Ascending aorta (tissue), 2 donors: ENCODE measurements at regions not wholly inside any gene's neighbourhood (a gene's known extent, or its start where the extent isn't known, plus 50 kb on each side); places are given as distances from the start of the nearest gene placed in this dataset.

ENCODE experiments used
- DNase-seq, 2 donors: peaks; one replicate each; pipeline ENCODE4 v3.0.0-alpha.2; 2019; ENCODE audit warnings: low spot score in 2 of 2
- H3K27ac ChIP-seq, 2 donors: fragments of 200-600 bp; sonication (generic); one replicate each; pipeline ENCODE4 v1.5.1; 2016 to 2017; ENCODE audit warnings: mild to moderate bottlenecking in 1 of 2
- H3K27me3 ChIP-seq: fragments of 200-600 bp; sonication (generic); one replicate; pipeline ENCODE4 v1.5.1; 2017
- H3K36me3 ChIP-seq, 2 donors: fragments of 200-600 bp; sonication (generic); one replicate each; pipeline ENCODE4 v1.5.1; 2016
- H3K4me1 ChIP-seq, 2 donors: fragments of 200-600 bp; sonication (generic); one replicate each; pipeline ENCODE4 v1.5.1; 2016 to 2017; ENCODE audit warnings: mild to moderate bottlenecking in 1 of 2
- H3K4me3 ChIP-seq, 2 donors: fragments of 200-600 bp; sonication (generic); one replicate each; pipeline ENCODE4 v1.5.1; 2016 to 2017; ENCODE audit warnings: mild to moderate bottlenecking in 1 of 2
- H3K9me3 ChIP-seq, 2 donors: fragments of 200-600 bp; sonication (generic); one replicate each; pipeline ENCODE4 v1.5.1; 2016
- CTCF ChIP-seq, 3 experiments: fragments of 200-600 bp in 2 of 3; fragments of 450-650 bp in 1 of 3; sonication (generic) in 2 of 3; IDR thresholded peaks; one replicate each; pipeline ENCODE4 v1.5.1; 2016 to 2019; ENCODE audit warnings: antibody characterized with exemption in 3 of 3, mild to moderate bottlenecking in 1 of 3, moderate library complexity in 1 of 3
- intact Hi-C: fragments of 100-400 bp; cut with DNase I; formaldehyde crosslinking; loops from one replicate; pipeline ENCODE4 v1.15.1; 2023

GRCh38 chr6:104183816-104184435 lies 675.8 kb downstream of the HACE1 start:
- no peaks in the 10 kb centered on the region for H3K4me1 ChIP-seq
- no peak overlapping the region for H3K4me3 ChIP-seq
- H3K9me3 ChIP-seq = no peaks in the 10 kb centered on the region
- intact Hi-C loops = no loop called here
- no peaks in the 10 kb centered on the region for H3K36me3 ChIP-seq
- no peaks in the 10 kb centered on the region for H3K27me3 ChIP-seq
- H3K27ac ChIP-seq = no peak overlapping the region
- TF ChIP-seq CTCF (IDR thresholded peaks at IDR 0.05) = no peak
- no peak for DNase-seq

GRCh38 chr6:104182811-104183210 lies 676.9 kb downstream of the HACE1 start:
- intact Hi-C loops = no loop called here
- TF ChIP-seq CTCF (IDR thresholded peaks at IDR 0.05) = no peak
- no peak overlapping the region for H3K27ac ChIP-seq
- H3K4me1 ChIP-seq = no peaks in the 10 kb centered on the region
- H3K4me3 ChIP-seq = no peak overlapping the region
- no peaks in the 10 kb centered on the region for H3K9me3 ChIP-seq
- H3K36me3 ChIP-seq = no peaks in the 10 kb centered on the region
- DNase-seq = no peak
- H3K27me3 ChIP-seq = no peaks in the 10 kb centered on the region

- Histone ChIP-seq H3K27ac (no peak overlapping the region), H3K9me3 (no peaks in the 10 kb centered on the region), H3K36me3 (no peaks in the 10 kb centered on the region), H3K4me1 (no peaks in the 10 kb centered on the region), H3K4me3 (no peak overlapping the region), H3K27me3 (no peaks in the 10 kb centered on the region)
- TF ChIP-seq CTCF (IDR thresholded peaks at IDR 0.05) = no peak
- DNase-seq = no peak
- intact Hi-C loops = no loop called here
These were observed 686.1 kb downstream of the HACE1 start for GRCh38 chr6:104173668-104174067.

- no peaks in the 10 kb centered on the region for H3K27me3 ChIP-seq
- H3K9me3 ChIP-seq = peaks cover 0 to 7% of the 10 kb centered on the region in 2 donors
- no peaks in the 10 kb centered on the region for H3K36me3 ChIP-seq
- intact Hi-C loops = no loop called here
- no peak for TF ChIP-seq CTCF (IDR thresholded peaks at IDR 0.05)
- no peaks in the 10 kb centered on the region for H3K4me1 ChIP-seq
- no peak overlapping the region for H3K4me3 ChIP-seq
- no peak overlapping the region for H3K27ac ChIP-seq
- no peak for DNase-seq
These were observed 689.3 kb downstream of the HACE1 start for GRCh38 chr6:104170401-104170800.

GRCh38 chr6:104166055-104166668 lies 693.6 kb downstream of the HACE1 start:
- H3K9me3 ChIP-seq = peaks cover 0 to 8% of the 10 kb centered on the region in 2 donors
- H3K4me3 ChIP-seq = no peak overlapping the region
- intact Hi-C loops = no loop called here
- TF ChIP-seq CTCF (IDR thresholded peaks at IDR 0.05) = no peak
- H3K27ac ChIP-seq = no peak overlapping the region
- H3K4me1 ChIP-seq = no peaks in the 10 kb centered on the region
- H3K36me3 ChIP-seq = no peaks in the 10 kb centered on the region
- DNase-seq = no peak
- H3K27me3 ChIP-seq = no peaks in the 10 kb centered on the region
